GM21367 (cell line): ENCODE measurements at regions not wholly inside any gene's neighbourhood (a gene's known extent, or its start where the extent isn't known, plus 50 kb on each side); places are given as distances from the start of the nearest gene placed in this dataset.
"Not testable (repeated sequence)": the region's sequence is repeated elsewhere in the genome, so short reads cannot be mapped to it uniquely, and the experiment has no call there.

Experiments used
- ATAC-seq: cut with Tn5 transposase; IDR thresholded peaks from one replicate; pipeline ENCODE4 v1.9.1; 2021; ENCODE audit not compliant: unreplicated experiment

DNA sequence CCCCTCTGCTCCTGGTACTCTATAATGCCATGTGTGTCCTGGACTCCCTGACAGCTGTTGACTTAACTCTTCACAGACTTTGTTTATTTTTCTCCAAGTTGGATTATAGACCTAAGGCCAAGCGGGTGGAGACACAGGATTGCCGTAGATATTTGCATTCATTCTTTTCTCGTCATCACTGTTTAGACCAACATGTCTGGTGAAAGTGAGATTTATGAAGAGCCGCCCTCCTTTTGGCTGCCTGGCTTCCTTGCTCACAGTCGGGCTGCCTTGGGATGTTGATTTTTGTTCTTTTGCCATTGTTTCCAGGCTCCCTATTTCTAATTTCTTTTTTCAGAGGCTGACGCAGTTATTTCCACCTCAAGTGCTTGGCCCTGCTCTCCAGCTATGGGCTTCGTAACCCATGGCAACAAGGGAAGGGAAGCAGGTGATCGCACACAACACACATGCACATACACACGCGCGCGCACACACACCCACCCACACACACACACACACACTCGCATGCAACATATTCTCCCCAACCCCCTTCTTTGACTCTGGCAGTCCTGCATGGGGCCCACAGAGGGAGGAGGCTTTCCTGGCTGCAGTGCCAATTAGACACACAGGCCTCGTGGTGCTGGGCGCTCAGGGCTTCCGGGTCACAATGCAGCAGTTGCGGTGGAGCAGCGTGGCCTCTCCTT is 296.5 kb downstream of the MTX2 start:
- no peak for ATAC-seq

DNA sequence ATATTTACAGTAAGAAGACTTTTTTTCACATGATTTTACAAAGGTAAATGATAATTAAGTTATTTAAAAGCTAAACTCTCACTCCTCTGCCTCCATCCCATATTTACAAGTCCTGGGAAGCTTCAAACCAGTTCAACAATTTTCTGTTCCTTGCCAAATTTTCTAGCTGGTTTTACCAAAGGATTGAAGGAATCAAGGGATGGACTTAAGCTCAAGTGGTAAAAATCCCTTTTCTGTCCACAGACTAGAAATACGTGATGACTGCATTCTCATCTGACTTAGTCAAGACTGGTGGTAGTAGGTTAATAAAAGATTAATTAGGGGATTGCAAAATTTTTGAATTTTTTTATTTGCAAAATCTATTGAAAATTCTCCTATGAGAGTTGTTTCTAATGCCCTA is 297.3 kb downstream of the MTX2 start:
- no peak for ATAC-seq

DNA sequence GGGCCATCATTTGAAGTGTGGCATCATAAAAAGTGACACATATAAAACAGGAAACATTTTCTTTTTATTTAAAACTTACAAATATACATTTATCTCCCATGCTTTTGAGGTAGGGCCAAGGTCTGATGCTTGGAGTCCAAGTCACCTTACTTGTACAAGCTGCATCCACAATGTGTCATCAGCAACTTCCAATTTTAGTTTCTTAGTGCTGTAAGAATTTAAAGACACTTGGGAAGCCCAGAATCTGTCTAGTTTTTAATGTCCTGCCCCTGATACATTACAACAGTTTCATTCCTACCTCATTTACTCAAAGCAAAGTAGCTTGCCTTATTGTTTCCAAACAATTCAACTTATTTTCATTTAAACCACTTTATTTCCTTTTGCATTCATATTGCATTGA is 297.7 kb downstream of the MTX2 start:
- ATAC-seq, result no peak

DNA sequence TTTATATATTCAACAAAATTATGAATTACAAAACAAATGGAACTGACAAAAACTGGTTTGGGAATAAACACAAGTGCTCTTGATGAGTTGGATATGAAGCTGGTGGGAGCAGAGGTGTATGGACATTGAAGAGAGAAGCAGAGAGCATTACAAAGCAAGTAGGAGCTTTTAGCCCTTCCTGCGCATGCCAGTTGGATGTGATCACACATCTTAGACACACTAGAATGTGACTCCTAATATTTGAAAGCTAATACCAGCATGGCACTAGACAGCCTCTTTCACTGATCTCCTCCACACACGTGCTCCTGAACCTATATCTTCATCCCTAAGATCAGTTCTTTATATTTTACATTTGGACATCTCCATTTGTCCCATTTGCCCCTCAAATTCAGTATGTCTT is 298.1 kb downstream of the MTX2 start:
- ATAC-seq, result no peak

DNA sequence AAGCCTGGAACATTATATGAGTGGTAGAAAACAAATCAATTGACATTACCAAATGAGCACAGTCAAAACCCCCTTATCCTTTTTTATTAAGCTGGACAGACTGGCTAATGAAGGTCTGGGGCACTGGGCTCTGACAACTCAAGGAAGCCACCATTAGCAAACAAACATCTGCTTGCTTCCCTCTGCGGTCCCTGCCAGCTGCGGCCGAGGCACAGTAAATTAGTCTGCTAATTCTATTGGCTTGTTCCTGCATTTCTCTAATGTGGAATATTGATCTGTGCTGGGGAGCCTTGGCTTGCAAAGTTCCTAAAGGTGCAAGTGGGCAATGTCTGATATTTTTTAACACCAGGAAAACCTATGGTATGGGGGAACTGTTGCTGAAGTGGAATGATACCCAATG is 300.3 kb downstream of the MTX2 start:
- no peak for ATAC-seq

DNA sequence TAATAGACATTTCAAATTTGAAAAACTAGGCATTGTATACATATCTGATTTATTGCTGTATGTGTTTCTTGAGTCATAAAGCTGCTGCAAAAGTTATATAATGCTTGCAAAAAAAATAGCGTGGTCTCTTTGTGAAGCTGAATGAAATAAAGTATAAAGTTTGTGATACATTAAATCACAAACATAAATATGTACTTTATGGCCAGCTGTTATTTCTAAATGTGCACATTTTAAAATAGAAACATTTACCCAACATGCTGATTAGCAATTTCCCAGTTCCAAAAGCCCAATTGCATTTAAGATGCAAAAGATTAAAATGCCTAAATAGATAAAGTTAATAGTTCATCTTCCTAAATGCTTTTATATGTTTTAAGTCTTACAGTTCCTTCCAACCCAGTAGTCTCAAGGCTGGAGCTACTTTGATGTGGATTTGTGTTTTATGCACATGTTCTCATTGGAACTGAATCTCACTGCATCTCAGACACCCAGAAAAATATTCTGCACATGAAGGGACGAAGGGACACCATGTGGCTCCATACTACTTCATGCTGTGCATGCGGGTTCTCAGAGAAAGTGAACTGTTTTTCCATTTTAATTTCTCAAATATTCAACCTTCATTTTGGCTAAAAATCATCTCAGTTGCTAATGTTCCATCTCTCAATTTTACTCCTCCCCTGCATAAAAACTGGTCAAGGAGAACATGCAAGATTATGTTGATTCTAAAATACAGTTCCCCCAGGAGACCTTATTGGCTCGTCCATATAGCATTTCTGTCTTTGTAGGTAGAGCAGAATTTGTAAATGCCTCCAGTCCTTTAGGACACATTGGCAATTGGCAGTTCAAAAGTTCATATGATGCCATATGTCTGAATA is 304.6 kb downstream of the MTX2 start:
- no peak for ATAC-seq

DNA sequence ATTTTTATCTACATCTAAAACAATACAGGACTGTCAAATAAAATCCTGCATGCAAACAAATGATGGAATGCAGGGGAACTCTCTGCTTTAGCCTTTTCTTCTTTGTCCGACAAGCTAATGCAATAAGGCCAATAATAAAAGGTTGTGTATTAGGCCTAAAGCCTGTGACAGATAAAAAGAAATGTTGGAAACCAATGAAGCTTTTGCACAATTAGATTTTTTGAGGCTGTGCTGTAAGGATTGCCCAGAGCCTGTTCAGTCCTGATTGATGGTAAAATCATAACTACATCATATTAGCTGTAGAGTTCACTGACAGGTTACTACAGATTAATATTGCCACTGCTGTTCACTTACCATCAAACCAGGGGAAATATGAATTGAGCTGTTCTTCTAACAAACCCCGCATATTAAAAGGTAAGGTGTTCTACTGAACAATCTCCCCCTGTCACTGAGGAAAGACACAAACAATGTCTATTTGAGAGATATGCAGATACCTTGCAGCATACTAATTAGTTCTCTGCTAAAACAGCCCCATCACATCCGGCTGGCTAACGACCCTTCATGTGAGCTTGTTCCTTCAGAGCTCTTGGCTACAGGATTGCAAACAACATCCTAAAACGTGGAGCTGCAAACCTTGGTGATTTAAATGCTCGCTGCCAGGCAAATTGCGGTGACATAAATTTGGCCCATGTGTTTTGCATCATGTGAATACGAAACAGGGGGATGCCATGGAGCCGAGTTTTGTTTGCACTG is 305.4 kb downstream of the MTX2 start:
- no peak for ATAC-seq

DNA sequence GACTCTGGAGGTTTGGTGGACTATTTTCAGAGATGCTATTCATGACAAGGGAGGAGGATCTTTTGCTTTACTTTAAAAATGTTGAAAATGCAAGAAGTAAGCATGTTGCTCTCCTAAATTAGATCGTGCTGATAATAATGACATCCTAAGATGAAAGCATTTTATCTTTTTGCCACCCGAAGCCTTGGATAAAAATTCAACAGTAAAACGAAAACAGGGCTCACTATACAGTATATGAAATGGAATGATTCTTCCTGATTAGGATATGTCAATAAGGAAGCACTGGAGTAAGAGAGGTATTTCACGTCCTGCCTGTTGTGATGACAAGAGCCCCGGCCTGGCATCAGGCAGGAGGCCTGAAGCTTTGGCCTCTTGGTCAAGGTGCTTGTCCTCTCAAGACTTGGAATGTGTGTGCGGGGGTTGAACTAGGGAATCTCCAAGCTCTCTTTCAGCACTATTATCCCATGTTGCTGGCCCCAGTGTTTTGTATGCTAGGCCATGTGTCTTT is 306.0 kb downstream of the MTX2 start:
- ATAC-seq, result no peak

DNA sequence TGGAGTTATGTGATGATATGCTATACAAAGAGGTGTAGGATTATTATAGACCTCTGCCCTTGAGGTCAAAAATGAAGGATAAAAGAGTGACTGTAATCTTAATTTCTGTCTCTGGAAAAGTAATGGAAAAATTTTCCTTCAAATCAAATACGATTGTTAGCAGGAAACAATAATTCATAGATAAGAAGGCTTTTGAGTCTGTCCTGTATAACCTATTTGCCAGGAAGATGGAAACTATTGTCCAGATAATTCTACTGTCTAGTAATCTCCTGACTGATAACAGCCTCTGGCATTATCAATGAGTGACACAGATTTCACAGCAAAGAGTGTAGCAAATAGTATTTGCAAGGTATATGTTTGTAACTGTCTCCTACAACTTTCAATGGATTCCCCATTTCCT is 307.8 kb downstream of the MTX2 start:
- ATAC-seq, result no peak

DNA sequence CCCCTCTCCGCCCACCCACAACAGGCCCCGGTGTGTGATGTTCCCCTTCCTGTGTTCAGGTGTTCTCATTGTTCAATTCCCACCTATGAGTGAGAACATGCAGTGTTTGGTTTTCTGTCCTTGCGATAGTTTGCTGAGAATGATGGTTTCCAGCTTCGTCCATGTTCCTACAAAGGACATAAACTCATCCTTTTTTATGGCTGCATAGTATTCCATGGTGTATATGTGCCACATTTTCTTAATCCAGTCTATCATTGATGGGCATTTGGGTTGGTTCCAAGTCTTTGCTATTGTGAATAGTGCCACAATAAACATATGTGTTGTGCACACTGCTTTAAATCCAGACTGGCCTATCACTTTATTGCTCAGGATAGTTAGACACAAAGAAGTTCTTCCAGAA is 309.1 kb downstream of the MTX2 start:
- not testable (repeated sequence) for ATAC-seq

DNA sequence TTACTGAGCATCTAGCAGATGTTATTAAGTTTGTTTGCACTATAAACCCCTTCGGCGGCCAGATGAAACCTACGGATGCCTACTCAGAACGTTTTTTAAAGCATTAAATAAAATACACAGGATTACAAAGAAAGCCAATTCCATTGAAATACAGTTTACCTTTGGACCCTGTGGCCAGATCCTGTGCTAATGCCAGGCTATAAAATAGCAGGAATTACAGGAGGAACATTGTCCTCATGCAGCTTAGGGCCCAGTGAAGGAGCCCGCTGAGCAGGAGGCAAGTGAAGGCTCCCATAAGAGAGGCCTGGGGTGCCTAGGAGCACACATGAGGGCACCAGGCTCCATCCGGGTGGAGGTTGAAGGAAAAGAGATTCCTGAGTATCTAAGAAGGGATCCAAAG is 310.4 kb downstream of the MTX2 start:
- ATAC-seq, result no peak

DNA sequence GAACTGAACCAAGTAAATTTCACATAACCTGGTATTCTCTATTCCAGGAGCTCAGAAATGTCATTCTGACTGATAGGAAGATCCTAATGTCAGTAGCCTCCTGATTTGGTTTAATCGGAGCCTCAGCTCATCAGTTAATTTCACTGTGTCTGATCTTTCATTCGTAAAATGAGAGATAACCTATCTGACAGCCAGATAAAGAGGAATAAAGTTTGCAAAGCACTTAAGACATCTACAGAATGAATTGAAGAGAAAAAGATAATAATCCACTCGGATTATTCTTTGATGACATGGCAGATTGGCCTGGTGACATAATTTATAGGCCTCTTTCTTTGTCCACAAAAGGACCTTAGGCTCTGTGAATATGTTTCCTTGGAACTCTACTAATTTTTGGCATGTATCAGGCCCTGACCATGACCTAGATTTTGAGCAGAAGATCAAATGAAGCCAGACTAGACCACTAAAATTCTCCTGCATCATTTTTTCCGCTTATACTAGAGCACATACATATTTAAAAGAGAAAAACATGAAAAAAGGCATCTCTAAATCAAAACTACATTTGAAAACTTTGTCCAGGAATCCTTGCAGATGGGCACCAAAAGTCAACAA is 312.4 kb downstream of the MTX2 start:
- ATAC-seq, result no peak

DNA sequence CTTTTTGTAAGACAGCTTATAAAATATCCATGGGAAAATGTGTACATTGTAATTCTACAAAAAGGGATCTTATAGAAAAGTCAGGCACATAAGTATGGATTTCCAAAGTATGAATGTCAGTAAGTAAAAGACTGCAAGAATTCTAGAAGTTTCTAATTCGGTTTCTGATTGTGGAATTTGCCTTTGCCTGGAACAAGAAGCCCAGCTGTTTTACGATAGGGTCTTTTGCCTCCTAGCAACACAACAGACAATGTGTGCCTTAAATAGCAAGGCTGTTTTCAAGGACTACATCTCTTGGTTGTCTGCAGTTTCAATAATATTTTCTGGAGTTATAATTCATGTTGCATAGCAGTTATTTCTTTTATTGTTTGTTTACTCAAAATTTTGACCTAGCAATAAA is 312.9 kb downstream of the MTX2 start:
- ATAC-seq, result no peak

DNA sequence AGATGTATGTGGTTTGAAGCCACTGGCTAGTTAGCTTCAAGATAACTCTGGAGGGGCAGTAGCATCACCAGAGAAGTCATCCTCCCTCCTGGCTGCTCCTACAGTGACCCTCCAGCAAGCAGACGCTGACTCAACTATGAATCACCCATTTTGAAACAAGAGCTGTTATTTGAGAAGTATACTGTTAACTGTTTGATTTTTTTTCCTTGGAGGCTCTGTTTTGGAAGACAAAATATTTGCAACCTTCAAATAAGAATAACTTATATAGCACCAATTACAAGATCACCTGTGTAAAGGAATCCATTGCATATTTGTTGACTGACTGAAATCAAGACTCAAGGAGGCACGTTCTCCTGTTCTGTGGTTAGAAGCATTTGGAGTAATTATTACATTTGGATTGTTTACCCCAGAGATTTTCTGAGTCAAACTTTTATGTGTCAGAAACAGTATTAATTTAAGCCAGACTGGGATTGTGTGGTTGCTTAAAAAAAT is 313.8 kb downstream of the MTX2 start:
- no peak for ATAC-seq

DNA sequence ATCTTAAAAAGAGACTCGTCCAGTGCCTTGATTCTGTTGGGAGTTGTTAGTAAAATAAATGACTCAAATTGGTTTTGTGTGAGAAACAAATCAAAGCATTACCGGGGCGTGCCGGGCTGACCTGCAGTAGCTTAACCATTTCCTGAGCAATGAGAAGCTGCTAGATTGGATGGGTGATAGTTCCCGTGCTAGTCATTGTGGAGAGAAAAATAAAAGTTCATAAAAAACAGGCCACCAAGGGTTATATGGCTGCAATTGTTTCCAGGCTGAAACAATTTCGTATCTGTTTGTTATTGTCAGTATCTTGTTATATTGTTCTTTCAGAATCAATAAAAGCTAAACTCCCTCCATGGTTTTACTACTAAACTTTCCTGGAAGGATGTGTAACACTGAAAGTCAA is 314.4 kb downstream of the MTX2 start:
- no peak for ATAC-seq

DNA sequence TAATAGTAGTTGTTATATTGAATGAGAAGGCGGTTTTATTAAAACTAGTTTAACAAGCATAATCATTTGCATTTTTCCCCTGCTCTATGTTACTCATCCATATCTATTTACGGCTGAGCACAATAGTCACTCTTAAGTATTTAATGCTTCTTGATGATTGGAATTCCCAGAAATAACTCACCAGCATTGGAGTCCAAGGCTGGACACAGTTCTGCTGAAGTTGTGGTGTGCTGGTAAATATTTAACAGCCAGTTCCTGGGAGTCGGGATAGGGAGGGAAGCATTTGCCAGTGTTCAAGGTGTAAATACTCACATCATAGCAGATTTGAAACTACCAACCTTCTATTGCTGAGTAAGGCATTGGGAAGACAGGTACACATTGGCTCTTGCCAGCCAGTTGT is 315.1 kb downstream of the MTX2 start:
- ATAC-seq, result no peak

DNA sequence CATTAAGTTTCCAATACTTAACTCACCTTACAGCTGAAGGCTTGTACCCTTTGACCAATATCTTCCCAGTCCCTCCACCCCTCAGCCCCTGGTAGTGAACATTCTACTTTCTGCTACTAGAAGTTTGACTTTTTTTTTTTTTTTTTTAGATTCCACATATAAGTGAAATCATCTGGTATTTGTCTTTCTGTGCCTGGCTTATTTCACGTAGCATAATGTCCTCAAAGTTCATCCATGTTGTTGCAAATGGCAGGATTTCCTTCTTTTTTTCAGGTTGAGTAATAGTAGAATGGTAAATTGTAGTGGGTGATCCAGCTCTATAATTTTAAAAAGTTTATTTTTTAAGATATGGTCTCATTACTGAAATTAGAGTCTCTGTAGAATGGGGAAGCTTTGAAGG is 316.0 kb downstream of the MTX2 start:
- ATAC-seq, result no peak

DNA sequence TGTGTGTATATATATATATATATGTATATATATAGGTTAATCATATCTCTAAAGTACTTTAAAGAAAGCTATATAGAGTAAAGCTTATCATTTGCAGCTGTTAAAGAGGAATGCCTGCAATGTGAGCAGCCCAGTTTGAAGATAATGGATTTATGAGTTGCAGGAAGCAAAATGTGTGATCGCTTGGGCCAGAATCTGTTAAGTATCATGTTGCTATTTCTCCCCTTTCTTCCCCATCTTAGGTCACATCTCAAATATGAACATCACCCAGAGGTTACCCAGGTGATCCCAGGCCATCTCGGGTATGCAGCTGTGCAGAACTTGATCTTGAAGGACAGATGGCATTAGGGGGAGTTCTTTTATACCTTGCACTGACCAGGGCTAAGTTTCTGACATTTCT is 316.5 kb downstream of the MTX2 start:
- no peak for ATAC-seq

DNA sequence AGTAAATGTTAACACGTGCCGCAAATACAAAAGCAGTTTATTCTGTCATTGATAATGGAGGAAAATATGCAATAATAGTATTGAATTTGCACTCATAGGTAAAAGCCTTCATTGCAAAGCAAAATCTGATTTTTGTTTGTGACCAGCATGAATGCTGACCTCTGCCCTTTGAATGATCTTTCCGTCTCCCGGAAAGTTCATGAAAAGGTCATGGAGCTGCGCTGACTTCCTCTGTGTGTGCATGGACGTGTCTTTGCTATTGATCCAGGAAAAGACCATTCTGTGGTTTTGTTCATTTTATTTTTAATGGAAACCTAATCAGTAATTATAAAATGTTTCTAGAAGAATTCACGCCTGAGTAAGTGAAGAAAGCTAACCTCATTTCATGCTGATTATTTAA is 320.0 kb downstream of the MTX2 start:
- no peak for ATAC-seq

DNA sequence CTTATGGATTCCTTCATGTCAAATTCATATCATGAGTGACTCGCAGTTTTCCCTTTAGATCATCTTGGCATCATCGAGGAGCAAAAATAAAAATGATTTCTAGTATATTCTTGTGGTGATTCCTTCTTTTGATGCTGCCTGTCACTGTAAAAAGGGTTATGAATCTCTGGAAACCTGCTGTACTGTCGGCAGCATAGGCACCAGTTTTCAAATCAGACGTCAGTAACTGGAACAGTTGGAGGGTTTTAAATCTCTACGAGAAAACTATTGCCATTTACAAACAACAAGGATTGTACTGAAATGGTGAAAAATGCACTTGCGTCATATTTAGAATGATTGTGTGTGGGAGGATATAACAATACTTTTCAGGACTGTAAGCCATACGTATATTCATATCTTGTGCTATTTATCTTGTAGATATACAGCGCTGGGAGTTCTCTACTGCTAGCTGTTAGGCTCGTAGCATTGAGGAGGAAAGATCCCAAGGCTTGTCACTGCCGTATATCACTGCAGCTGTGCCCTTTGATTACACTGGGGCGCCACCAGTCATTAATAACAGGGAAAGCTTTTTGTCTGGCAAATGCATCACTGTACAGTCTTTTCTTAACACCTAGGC is 320.7 kb downstream of the MTX2 start:
- ATAC-seq, result no peak

DNA sequence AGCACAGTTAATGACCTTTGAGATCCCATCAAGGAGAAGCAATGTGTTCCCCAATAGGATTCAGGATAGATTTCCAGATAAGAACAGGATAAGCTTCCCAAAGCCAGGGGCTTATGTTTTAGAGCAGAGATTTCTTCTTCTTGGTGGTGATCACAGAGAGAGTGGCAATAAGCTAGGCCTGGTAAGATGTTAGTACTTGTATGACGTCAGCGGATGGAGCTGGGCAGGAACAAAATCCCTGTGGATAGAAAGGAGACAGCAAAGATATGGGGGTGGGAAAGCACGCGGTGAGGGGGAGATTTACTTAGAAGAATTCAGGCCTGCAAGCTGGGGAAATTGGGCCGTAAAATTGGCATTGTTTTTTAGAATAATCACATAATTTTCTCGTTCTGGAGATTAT is 323.0 kb downstream of the MTX2 start:
- ATAC-seq, result no peak
